HFF-Myc (cell line): ENCODE measurements at regions not wholly inside any gene's neighbourhood (a gene's known extent, or its start where the extent isn't known, plus 50 kb on each side); places are given as distances from the start of the nearest gene placed in this dataset.
A peak's percentile ranks its signal among the peaks of the same experiment; 100 is the strongest.

Experiments
- DNase-seq: peaks from one replicate; pipeline ENCODE4 v3.0.0-alpha.2; 2011; ENCODE audit warnings: low read depth; ENCODE audit errors: extremely low read depth
- H3K4me3 ChIP-seq: replicated peaks from 2 replicates; pipeline ENCODE4 v1.5.1; 2011; ENCODE audit warnings: low read depth, mild to moderate bottlenecking, control low read depth, low read length
- TF ChIP-seq, protein P1 (sequence below): IDR thresholded peaks from 2 replicates; pipeline ENCODE4 v1.5.1; 2012; ENCODE audit warnings: mild to moderate bottlenecking, low read depth, low read length, control low read depth; ENCODE audit errors: missing control alignments

DNA sequence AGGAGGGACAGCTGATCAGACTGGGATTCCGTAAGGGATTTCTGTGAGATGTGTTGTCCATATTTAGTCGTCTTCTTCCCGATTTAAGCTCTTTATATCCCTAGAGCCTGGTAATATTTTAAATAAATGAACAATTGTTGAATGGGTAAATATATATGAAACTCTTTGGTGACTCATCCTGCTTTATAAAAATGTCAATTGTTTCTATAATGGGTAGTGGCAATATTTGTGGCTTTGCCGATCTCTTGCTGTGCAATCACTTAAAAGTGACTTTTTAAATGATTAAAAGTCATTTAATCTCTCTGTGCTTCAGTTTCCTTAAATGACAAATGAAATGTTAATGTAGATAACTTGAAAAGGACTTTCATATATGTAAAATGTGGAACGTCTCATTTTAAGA, 339.2 kb downstream of the RNF144A start:
- no peak for DNase-seq
- H3K4me3 ChIP-seq, result no peak overlapping the region
- TF ChIP-seq, protein P1, sequence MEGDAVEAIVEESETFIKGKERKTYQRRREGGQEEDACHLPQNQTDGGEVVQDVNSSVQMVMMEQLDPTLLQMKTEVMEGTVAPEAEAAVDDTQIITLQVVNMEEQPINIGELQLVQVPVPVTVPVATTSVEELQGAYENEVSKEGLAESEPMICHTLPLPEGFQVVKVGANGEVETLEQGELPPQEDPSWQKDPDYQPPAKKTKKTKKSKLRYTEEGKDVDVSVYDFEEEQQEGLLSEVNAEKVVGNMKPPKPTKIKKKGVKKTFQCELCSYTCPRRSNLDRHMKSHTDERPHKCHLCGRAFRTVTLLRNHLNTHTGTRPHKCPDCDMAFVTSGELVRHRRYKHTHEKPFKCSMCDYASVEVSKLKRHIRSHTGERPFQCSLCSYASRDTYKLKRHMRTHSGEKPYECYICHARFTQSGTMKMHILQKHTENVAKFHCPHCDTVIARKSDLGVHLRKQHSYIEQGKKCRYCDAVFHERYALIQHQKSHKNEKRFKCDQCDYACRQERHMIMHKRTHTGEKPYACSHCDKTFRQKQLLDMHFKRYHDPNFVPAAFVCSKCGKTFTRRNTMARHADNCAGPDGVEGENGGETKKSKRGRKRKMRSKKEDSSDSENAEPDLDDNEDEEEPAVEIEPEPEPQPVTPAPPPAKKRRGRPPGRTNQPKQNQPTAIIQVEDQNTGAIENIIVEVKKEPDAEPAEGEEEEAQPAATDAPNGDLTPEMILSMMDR, result no peak

DNA sequence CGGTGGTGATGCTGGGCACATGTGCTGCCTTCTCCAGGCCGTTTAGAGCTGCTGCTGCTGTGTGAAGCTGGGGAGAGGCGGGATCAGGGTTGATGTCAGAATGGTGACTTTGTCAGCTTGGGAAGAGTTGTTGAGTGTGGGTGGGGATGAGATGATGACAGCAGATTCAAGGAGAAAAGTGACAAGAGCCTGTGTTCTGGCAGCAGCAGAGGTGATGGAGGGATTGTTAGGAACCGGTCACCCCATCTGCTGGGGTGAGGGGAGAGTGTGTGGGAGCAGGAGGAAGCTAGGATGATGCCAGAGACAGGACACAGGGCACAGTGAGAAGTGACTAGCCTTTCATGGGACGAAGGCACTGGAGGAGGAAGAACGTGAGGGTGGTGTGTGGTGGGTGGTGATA, 345.5 kb downstream of the RNF144A start:
- no peak overlapping the region for H3K4me3 ChIP-seq
- TF ChIP-seq, protein P1, result no peak
- DNase-seq, result no peak

DNA sequence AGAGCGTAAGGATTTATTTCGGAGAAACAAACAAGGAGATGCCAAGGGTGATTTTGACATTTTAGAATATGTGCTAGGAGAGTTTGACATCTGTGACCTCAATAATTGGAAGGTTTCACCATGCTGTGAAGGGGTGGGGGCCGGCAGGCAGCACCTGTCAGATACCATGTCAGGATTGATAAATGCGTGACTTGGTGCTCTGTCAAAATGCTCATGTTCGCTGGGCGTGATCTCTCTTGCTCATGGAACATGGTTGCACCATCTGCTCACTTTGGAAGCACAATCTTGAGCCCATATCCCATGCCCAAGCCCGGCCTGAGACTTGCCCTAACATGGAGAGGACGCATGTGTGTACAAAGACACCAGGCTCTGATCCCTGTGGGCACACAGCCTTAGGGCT, 347.6 kb downstream of the RNF144A start:
- no peak overlapping the region for H3K4me3 ChIP-seq
- no peak for DNase-seq
- TF ChIP-seq, protein P1, result no peak

DNA sequence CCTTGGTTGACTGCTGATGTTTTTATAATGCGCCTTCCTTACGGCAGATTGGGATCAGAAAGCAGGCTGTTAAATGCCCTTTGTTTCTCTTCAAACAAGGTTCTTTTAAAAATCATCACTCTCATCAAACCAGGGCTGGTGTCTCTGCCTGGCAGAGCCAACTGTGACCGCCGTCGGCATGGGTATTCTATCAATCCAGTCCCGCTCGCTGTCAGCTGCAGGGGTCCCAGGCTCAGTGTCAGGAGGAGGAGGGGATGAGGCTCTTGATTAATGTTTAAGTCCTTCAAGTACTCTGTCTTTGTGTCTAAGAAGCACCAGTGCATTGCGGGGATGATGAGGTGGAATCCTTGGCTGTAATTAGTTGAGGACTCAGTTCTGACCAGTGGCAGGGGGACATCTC, 348.1 kb downstream of the RNF144A start:
- TF ChIP-seq, protein P1, result no peak
- no peak overlapping the region for H3K4me3 ChIP-seq
- DNase-seq, result no peak

DNA sequence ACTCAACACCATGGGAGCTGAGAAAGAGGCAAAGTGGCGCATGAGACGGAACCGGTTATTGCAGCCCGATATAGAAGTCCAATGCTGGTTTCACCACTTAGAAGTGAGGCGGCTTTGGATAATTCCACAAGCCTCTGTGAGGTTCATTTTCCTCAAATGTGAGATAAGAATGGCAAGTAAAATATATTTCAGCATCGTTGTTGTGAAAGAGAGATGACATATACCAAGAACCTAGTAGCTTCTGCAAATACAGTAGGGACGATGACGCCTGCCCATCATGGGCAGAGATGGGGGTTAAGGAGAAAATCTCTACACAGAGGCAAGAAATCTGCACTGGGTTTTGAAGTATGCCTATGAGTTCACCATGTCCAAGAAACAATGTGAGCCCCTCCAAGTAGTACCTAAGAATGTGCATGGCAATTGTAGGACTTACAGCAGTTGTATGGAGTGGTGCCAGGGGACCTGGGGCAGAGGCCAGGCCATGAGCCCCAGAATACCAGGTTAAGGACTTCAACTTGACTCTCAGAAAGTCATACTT, 352.0 kb downstream of the RNF144A start:
- H3K4me3 ChIP-seq, result no peak overlapping the region
- TF ChIP-seq, protein P1, result no peak
- no peak for DNase-seq

DNA sequence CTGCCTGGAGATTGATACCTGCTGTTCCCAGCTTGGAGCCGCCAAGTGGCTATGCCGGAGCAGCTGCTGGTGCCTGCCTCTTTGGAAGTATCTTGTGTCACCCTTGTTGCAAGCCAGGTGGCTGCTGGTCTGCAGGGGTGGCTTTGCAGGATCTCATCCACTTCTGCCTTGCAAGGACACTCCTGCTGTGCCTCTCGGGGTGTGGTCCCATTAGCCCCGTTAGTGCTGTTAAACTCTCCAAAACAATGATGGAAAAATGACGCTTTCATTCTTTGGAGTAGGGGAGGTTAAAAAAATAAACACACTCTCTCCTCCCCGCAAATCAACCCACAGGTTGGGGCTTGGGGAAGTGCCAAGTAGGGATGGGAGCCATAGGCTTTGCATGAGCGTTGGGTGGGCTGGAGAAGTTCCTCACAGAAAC, 352.8 kb downstream of the RNF144A start:
- DNase-seq, result no peak
- TF ChIP-seq, protein P1, result no peak
- no peak overlapping the region for H3K4me3 ChIP-seq

DNA sequence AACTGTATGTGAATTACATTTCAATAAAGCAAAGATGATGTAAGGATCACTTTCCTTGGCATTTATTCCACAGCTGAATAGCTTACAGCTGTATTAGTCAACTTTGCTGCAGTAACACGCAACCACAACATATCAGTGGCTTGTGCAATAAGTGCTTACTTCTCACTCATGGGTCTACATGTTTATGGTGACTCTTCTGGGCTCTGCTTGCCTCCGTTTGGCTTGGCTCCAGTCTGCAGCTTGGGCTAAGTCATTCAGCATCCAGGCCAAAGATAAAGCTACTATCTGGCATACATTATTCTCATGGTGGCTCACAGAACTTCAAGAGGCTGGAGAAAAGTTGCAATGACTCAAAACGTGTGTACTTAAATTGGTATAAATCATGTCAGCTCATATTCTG, 355.0 kb downstream of the RNF144A start:
- no peak overlapping the region for H3K4me3 ChIP-seq
- TF ChIP-seq, protein P1, result no peak
- peak; percentile 1 for DNase-seq
